ENCODE measurements at regions not wholly inside any gene's neighbourhood (a gene's known extent, or its start where the extent isn't known, plus 50 kb on each side); places are given as distances from the start of the nearest gene placed in this dataset.

DNA sequence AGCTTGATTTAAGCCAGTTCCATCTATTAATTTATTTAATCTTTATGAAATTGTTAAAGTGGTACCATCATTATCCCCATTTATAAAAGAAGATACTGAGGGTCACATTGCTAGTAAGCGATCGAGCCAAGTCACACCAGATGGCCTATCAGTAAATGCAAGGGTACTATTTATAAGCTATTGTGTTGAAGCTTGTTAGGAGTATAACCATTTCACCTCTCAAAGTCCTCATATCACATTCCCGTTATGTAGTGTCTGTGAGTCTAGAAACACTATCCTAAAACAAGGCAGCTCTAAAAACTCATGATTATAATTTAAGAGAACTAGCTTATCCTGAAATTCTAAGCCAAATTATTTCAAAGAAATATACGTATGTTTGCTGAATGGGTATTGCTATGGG is 1161.8 kb downstream of the EFNA5 start:
- FAIRE-seq: no peak
- POLR2A ChIA-PET: no interaction called here
- TF ChIP-seq POLR2AphosphoS5 (IDR thresholded peaks at IDR 0.05; ENCODE audit: insufficient read depth, low read depth, low read length): no peak
- TF ChIP-seq CTCF (IDR thresholded peaks at IDR 0.05; ENCODE audit: extremely low read depth in 1 of 2, insufficient read depth in 1 of 2, low read depth in 1 of 2, low read length in 2 of 2): no peak
- no peak for TF ChIP-seq MYC (IDR thresholded peaks at IDR 0.05; ENCODE audit: low read depth, low read length)
- TF ChIP-seq GATA2 (IDR thresholded peaks at IDR 0.05; ENCODE audit: insufficient read depth, insufficient read length, low read depth, low read length): no peak
- TF ChIP-seq FOS (IDR thresholded peaks at IDR 0.05; ENCODE audit: borderline replicate concordance, insufficient read depth, low read length): no peak
- TF ChIP-seq EZH2 (IDR thresholded peaks at IDR 0.05; ENCODE audit: borderline replicate concordance, low read depth, low read length, severe bottlenecking): no peak
- no peak for TF ChIP-seq POLR2A (IDR thresholded peaks at IDR 0.05; ENCODE audit: low read depth, low read length)
- no peak for TF ChIP-seq JUN (IDR thresholded peaks at IDR 0.05; ENCODE audit: borderline replicate concordance, insufficient read depth, insufficient read length, low read depth)
- TF ChIP-seq MAX (IDR thresholded peaks at IDR 0.05; ENCODE audit: insufficient read depth, insufficient read length): no peak
- no peak overlapping the region for H3K27ac ChIP-seq (ENCODE audit: insufficient read depth, low read depth, low read length)
- CTCF ChIA-PET: interaction anchor here (0.6 kb wide), 1 partner anchor 1131 kb away, joined by 4 read pairs; no protein-coding TSS in a partner anchor
- no peaks in the 10 kb centered on the region for H3K9me1 ChIP-seq (replicated peaks; ENCODE audit: control insufficient read depth, extremely low read depth, insufficient read depth, low read length)
- H3K9me3 ChIP-seq (replicated peaks; ENCODE audit: control insufficient read depth, insufficient read depth, low read length): no peaks in the 10 kb centered on the region
- BruUV-seq (replicated peaks): no TSS peak
- H3K27me3 ChIP-seq (ENCODE audit: control insufficient read depth in 2 of 2, insufficient read depth in 2 of 2, low read length in 2 of 2): no peaks in the 10 kb centered on the region
- no peak overlapping the region for H3K4me3 ChIP-seq (replicated peaks in 1 of 3; ENCODE audit: insufficient read depth in 1 of 3, low read depth in 1 of 3, low read length in 3 of 3)
- H4K20me1 ChIP-seq (replicated peaks; ENCODE audit: control insufficient read depth, extremely low read depth, insufficient read depth, low read length): no peaks in the 10 kb centered on the region
- no peak overlapping the region for H3K9ac ChIP-seq (replicated peaks; ENCODE audit: extremely low read depth, insufficient read depth, low read length)
- intact Hi-C loops (cut with micrococcal nuclease) (no loop called here), dilution Hi-C loops (cut with MboI; ENCODE audit: extremely low pct_ligation_motif_present, low sequenced_read_pairs) (no loop called here)
- H3K36me3 ChIP-seq (ENCODE audit: control insufficient read depth in 2 of 2, extremely low read depth in 1 of 2, insufficient read depth in 2 of 2, low read length in 2 of 2): no peaks in the 10 kb centered on the region
- H3K4me2 ChIP-seq (ENCODE audit: insufficient read depth, low read length): no peak overlapping the region
- no peak overlapping the region for H2AFZ ChIP-seq (ENCODE audit: low read depth, low read length)
- no peaks in the 10 kb centered on the region for H3K4me1 ChIP-seq (ENCODE audit: control insufficient read depth, extremely low read depth, insufficient read depth, low read length)
- H3K79me2 ChIP-seq (ENCODE audit: control insufficient read depth, insufficient read depth, low read length): no peaks in the 10 kb centered on the region
- no peak for DNase-seq (ENCODE audit: low read depth, low spot score)

All from endothelial cell of umbilical vein (primary cell).